ENCODE measurements at regions not wholly inside any gene's neighbourhood (a gene's known extent, or its start where the extent isn't known, plus 50 kb on each side); places are given as distances from the start of the nearest gene placed in this dataset.

DNA sequence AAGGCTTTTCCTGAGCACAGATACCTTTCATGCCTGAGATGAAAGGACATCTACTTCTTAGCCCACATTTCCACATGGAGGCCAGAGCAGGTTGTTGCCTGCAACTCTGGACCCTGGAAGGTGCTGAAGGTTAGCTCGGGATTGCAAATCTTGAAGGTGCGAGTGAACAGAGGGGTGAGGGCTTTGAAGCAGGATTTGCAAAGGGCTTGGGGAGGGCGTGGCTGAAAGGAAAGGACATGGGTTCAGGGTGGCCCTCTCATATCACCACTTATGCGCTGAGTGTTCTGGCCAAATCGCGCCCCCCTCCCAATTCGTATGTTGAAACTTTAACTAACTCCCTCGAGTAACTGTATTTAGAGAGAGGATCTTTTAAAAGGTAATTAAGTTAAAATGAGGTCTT lies 501.6 kb downstream of the MIAT start:
- DNase-seq (ENCODE audit: extremely low read depth, insufficient read length): no peak
- Histone ChIP-seq H3K4me3 (replicated peaks; ENCODE audit: low read depth, low read length) (no peak overlapping the region), H3K36me3 (ENCODE audit: control insufficient read depth, insufficient read depth, low read length) (no peaks in the 10 kb centered on the region), H3K27me3 (replicated peaks; ENCODE audit: control insufficient read depth, insufficient read depth, low read length) (no peaks in the 10 kb centered on the region)
- no peak for TF ChIP-seq CTCF (IDR thresholded peaks at IDR 0.05; ENCODE audit: insufficient read depth, low read length, poor library complexity, severe bottlenecking)

GRCh38 chr22:27159716-27160295 lies 502.4 kb downstream of the MIAT start:
- TF ChIP-seq CTCF (IDR thresholded peaks at IDR 0.05; ENCODE audit: insufficient read depth, low read length, poor library complexity, severe bottlenecking): no peak
- no peak overlapping the region for H3K4me3 ChIP-seq (replicated peaks; ENCODE audit: low read depth, low read length)
- no peaks in the 10 kb centered on the region for H3K36me3 ChIP-seq (ENCODE audit: control insufficient read depth, insufficient read depth, low read length)
- DNase-seq (ENCODE audit: extremely low read depth, insufficient read length): no peak
- H3K27me3 ChIP-seq (replicated peaks; ENCODE audit: control insufficient read depth, insufficient read depth, low read length): no peaks in the 10 kb centered on the region

DNA sequence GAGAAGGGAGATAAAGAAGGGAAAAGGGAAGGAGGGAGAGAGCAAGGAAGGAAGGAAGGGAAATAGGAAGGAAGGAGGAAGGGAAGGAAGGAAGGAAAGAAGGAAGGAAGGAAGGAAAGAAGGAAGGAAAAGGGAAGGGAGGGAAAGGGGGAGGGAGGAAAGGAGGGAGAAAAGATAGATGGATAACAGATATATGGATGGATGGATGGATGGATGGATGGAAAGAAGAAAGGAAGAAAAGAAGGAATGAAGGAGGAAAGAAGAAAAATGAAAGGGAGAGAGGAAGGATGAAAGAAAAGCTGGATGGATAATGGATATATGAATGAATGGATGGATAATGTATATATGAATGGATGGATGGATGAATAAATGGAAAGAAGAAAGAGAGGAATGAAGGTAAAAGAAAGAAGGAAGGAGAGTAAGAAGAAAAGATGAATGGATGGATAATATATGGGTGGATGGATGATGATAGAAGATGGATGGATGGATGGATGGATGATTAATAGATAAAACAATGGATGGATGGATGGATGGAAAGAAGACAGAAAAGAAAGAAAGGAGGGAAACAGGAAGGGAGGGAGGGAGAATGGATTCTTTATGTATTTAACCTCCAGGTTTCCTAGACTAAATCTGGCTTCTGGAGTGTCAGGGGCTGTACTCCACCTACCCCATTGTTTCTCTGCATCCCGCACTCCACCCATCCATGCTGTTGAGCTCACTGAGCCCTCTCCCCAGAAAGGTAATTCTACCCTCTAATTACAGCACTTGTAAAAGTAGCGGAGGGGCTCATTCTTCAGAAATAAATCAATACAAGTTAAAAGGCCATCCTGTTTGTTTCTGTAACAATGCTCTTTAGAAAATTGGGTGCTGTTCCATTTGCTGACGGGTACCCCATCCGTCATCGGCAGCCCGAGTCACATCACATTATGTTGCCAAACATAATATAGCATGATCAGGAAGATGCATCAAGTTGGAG lies 506.1 kb downstream of the MIAT start:
- no peak for TF ChIP-seq CTCF (IDR thresholded peaks at IDR 0.05; ENCODE audit: insufficient read depth, low read length, poor library complexity, severe bottlenecking)
- DNase-seq (ENCODE audit: extremely low read depth, insufficient read length): no peak
- Histone ChIP-seq H3K4me3 (replicated peaks; ENCODE audit: low read depth, low read length) (no peak overlapping the region), H3K36me3 (ENCODE audit: control insufficient read depth, insufficient read depth, low read length) (no peaks in the 10 kb centered on the region), H3K27me3 (replicated peaks; ENCODE audit: control insufficient read depth, insufficient read depth, low read length) (no peaks in the 10 kb centered on the region)

DNA sequence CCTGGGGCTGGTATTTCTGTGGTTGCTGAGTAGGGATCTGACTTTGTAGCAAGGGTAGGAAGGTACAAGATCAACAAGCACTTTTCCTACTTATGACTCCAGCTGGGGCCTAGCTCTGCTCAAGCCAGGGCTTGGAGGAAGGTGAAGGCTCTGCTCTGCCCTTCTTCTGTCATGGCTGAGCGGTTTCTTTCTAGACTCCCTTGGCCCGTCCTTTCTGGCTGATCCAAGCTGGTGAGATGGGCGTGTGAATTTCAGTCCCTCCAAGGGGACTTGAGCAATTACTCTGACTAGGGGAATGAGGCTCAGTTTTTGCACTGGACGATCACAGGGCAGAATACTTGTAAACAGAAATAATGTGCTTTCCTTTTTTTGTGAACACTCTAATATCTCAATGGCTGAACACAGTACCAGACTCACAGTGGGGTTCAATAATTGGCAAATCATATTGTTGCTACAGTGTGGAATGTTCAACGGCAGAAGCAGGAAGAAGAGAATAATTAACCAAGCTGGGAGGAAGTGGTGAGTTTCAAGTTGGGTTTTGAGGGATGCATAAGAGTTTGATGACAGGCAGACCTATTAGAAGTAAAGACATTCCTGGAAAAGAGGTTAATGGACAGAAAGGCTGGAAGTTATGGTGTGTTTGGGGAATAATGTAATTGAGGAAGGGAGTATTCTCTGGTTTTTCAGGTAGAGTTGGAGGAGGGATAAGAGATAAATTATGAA lies 507.6 kb downstream of the MIAT start:
- DNase-seq (ENCODE audit: extremely low read depth, insufficient read length): no peak
- Histone ChIP-seq H3K4me3 (replicated peaks; ENCODE audit: low read depth, low read length) (no peak overlapping the region), H3K36me3 (ENCODE audit: control insufficient read depth, insufficient read depth, low read length) (no peaks in the 10 kb centered on the region), H3K27me3 (replicated peaks; ENCODE audit: control insufficient read depth, insufficient read depth, low read length) (no peaks in the 10 kb centered on the region)
- no peak for TF ChIP-seq CTCF (IDR thresholded peaks at IDR 0.05; ENCODE audit: insufficient read depth, low read length, poor library complexity, severe bottlenecking)

DNA sequence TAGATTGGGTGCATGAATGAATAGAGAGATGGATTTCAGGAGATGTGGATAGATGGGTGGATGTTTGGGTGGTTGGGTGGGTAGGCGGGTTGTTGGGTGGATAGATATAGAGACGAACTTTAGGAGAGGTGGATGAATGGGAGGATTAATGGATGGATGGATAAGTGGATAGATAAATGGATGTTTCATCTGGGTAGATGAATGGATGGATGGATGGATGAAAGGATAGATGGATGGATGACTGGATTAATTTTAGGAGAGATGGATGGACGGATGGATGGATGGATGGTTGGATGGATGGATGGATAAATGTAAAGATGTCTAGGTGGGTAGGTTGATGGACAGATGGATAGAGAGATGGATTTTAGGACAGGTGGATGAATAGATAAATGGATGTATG lies 511.3 kb downstream of the MIAT start:
- Histone ChIP-seq H3K27me3 (replicated peaks; ENCODE audit: control insufficient read depth, insufficient read depth, low read length) (no peaks in the 10 kb centered on the region), H3K36me3 (ENCODE audit: control insufficient read depth, insufficient read depth, low read length) (no peaks in the 10 kb centered on the region), H3K4me3 (replicated peaks; ENCODE audit: low read depth, low read length) (no peak overlapping the region)
- no peak for DNase-seq (ENCODE audit: extremely low read depth, insufficient read length)
- TF ChIP-seq CTCF (IDR thresholded peaks at IDR 0.05; ENCODE audit: insufficient read depth, low read length, poor library complexity, severe bottlenecking): no peak

Measured in GM06990 (cell line).